WTC11 (cell line): ENCODE measurements at regions not wholly inside any gene's neighbourhood (a gene's known extent, or its start where the extent isn't known, plus 50 kb on each side); places are given as distances from the start of the nearest gene placed in this dataset.

Experiments
- ATAC-seq: fragments of 200-7000 bp; cut with Tn5 transposase; 2 replicates; pipeline ENCODE4 v1.10.0; 2021; ENCODE audit warnings: mild to moderate bottlenecking, moderate library complexity
- CTCF ChIA-PET: fragments of 300-600 bp; sonication (Branson Sonifier 250); formaldehyde crosslinking; loops from one replicate; lab custom pipeline; 2021; ENCODE audit warnings: antibody characterized with exemption; lab: Charles Lee
- POLR2A ChIA-PET: fragments of 350-600 bp; sonication (Branson Sonifier 250); formaldehyde crosslinking; loops from one replicate; lab custom pipeline; 2021; ENCODE audit warnings: antibody characterized with exemption; lab: Charles Lee
- DNase-seq: peaks from one replicate; pipeline ENCODE4 v3.0.0; 2021; ENCODE audit warnings: low spot score
- H3K27ac Mint-ChIP-seq: 2 replicates; pipeline ENCODE4 v1.8.0; 2021; ENCODE audit warnings: mixed read lengths
- H3K27me3 Mint-ChIP-seq: 2 replicates; pipeline ENCODE4 v1.8.0; 2021; ENCODE audit warnings: low read depth, mild to moderate bottlenecking, moderate library complexity, mixed read lengths
- H3K36me3 Mint-ChIP-seq: 2 replicates; pipeline ENCODE4 v1.8.0; 2021; ENCODE audit warnings: mixed read lengths
- H3K4me1 Mint-ChIP-seq: 2 replicates; pipeline ENCODE4 v1.8.0; 2022; ENCODE audit warnings: mixed read lengths
- H3K4me3 Mint-ChIP-seq: 2 replicates; pipeline ENCODE4 v1.8.0; 2021; ENCODE audit warnings: mild to moderate bottlenecking, moderate library complexity, mixed read lengths
- H3K9me3 Mint-ChIP-seq: 2 replicates; pipeline ENCODE4 v1.8.0; 2021; ENCODE audit warnings: mixed read lengths
- ELF4 ChIP-seq: sonication (generic); formaldehyde crosslinking; IDR thresholded peaks from 2 replicates; pipeline ENCODE4 v1.8.1; 2022; ENCODE audit warnings: low read depth, mild to moderate bottlenecking, moderate library complexity, missing genetic modification reagents
- ETV6 ChIP-seq: sonication (generic); formaldehyde crosslinking; IDR thresholded peaks from 2 replicates; pipeline ENCODE4 v1.8.1; 2022; ENCODE audit warnings: mild to moderate bottlenecking, missing genetic modification reagents
- FOXK1 ChIP-seq: sonication (generic); formaldehyde crosslinking; IDR thresholded peaks from 2 replicates; pipeline ENCODE4 v1.8.0; 2022; ENCODE audit warnings: mild to moderate bottlenecking, moderate library complexity, missing genetic modification reagents
- FOXP1 ChIP-seq: sonication (generic); formaldehyde crosslinking; IDR thresholded peaks from 2 replicates; pipeline ENCODE4 v1.8.0; 2022; ENCODE audit warnings: missing genetic modification reagents, mild to moderate bottlenecking, moderate library complexity, borderline replicate concordance
- GRHL2 ChIP-seq: fragments of 250-450 bp; sonication (Bioruptor Pico); IDR thresholded peaks from 2 replicates; pipeline ENCODE4 v1.8.0; 2022; ENCODE audit warnings: mild to moderate bottlenecking, moderate library complexity; ENCODE audit not compliant: insufficient replicate concordance, severe bottlenecking
- KAT7 ChIP-seq: sonication (generic); formaldehyde crosslinking; IDR thresholded peaks from 2 replicates; pipeline ENCODE4 v1.8.1; 2023; ENCODE audit warnings: missing genetic modification reagents, mild to moderate bottlenecking, borderline replicate concordance
- NFATC4 ChIP-seq: fragments of 250-450 bp; sonication (Bioruptor Pico); IDR thresholded peaks from 2 replicates; pipeline ENCODE4 v1.9.0; 2021; ENCODE audit warnings: mild to moderate bottlenecking
- NFE2L1 ChIP-seq: sonication (generic); formaldehyde crosslinking; IDR thresholded peaks from 2 replicates; pipeline ENCODE4 v1.8.1; 2023; ENCODE audit warnings: missing genetic modification reagents
- NFYB ChIP-seq: sonication (generic); formaldehyde crosslinking; conservative IDR thresholded peaks from 2 replicates; pipeline ENCODE4 v1.8.0; 2022; ENCODE audit warnings: low read depth, missing genetic modification reagents
- NR1H2 ChIP-seq: sonication (generic); formaldehyde crosslinking; IDR thresholded peaks from 2 replicates; pipeline ENCODE4 v1.9.0; 2021; ENCODE audit warnings: mild to moderate bottlenecking, moderate library complexity, missing genetic modification reagents
- RORB ChIP-seq: fragments of 250-450 bp; sonication (Bioruptor Pico); IDR thresholded peaks from 2 replicates; pipeline ENCODE4 v1.9.0; 2021; ENCODE audit warnings: mild to moderate bottlenecking
- SP1 ChIP-seq: sonication (generic); formaldehyde crosslinking; conservative IDR thresholded peaks from 2 replicates; pipeline ENCODE4 v1.8.1; 2022; ENCODE audit warnings: missing genetic modification reagents
- TP53 ChIP-seq: sonication (generic); formaldehyde crosslinking; IDR thresholded peaks from 2 replicates; pipeline ENCODE4 v1.8.1; 2023; ENCODE audit warnings: mild to moderate bottlenecking, missing genetic modification reagents
- ZNF396 ChIP-seq: fragments of 250-450 bp; sonication (Bioruptor Pico); IDR thresholded peaks from 2 replicates; pipeline ENCODE4 v1.8.0; 2021; ENCODE audit warnings: mild to moderate bottlenecking, moderate library complexity, borderline replicate concordance
- ZNF671 ChIP-seq: fragments of 250-450 bp; sonication (Bioruptor Pico); IDR thresholded peaks from 2 replicates; pipeline ENCODE4 v1.8.0; 2021; ENCODE audit warnings: mild to moderate bottlenecking
- TF ChIP-seq, protein P1 (sequence below): sonication (generic); formaldehyde crosslinking; IDR thresholded peaks from 2 replicates; pipeline ENCODE4 v1.8.0; 2022; ENCODE audit warnings: missing genetic modification reagents
- TF ChIP-seq, protein P2 (sequence below): sonication (generic); formaldehyde crosslinking; IDR thresholded peaks from 2 replicates; pipeline ENCODE4 v1.8.1; 2023; ENCODE audit warnings: mild to moderate bottlenecking, missing genetic modification reagents
- TF ChIP-seq, protein P3 (sequence below): fragments of 250-450 bp; sonication (Bioruptor Pico); IDR thresholded peaks from 2 replicates; pipeline ENCODE4 v1.9.0; 2021; ENCODE audit warnings: mild to moderate bottlenecking, borderline replicate concordance
- TF ChIP-seq, protein P4 (sequence below): sonication (generic); formaldehyde crosslinking; IDR thresholded peaks from 2 replicates; pipeline ENCODE4 v1.8.0; 2022; ENCODE audit warnings: mild to moderate bottlenecking, missing genetic modification reagents
- TF ChIP-seq, protein P5 (sequence below): sonication (generic); formaldehyde crosslinking; IDR thresholded peaks from 2 replicates; pipeline ENCODE4 v1.8.0; 2023; ENCODE audit warnings: missing genetic modification reagents, mild to moderate bottlenecking, borderline replicate concordance
- TF ChIP-seq, protein P6 (sequence below): sonication (generic); formaldehyde crosslinking; IDR thresholded peaks from 2 replicates; pipeline ENCODE4 v1.8.1; 2022; ENCODE audit warnings: low read depth, missing genetic modification reagents, borderline replicate concordance

DNA sequence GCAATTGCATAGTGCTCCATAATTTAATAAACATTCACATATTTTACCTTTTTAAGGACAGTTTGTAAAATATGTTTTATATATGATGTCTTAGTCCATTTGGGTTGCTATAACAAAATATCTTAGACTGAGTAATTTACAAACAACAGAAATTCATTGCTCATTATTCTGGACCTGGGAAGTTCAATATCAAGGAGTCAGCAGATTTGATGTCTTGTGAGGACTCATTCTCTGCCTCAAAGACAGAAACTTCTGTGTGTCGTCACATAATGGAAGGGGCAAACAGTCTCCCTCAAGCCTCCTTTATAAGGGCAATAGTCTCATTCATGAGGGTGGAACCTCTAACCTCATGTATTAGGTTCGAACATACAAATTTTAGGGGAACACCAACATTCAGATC lies 455.9 kb downstream of the TAF11L14 start:
- no peak for DNase-seq
- TF ChIP-seq NFE2L1 (CRISPR knock-in tag) (no peak), FOXK1 (CRISPR knock-in tag) (no peak), ZNF396 (CRISPR knock-in tag) (no peak), NR1H2 (no peak), RORB (no peak), ETV6 (CRISPR knock-in tag) (no peak), SP1 (CRISPR knock-in tag) (no peak)
- TF ChIP-seq, protein P1, sequence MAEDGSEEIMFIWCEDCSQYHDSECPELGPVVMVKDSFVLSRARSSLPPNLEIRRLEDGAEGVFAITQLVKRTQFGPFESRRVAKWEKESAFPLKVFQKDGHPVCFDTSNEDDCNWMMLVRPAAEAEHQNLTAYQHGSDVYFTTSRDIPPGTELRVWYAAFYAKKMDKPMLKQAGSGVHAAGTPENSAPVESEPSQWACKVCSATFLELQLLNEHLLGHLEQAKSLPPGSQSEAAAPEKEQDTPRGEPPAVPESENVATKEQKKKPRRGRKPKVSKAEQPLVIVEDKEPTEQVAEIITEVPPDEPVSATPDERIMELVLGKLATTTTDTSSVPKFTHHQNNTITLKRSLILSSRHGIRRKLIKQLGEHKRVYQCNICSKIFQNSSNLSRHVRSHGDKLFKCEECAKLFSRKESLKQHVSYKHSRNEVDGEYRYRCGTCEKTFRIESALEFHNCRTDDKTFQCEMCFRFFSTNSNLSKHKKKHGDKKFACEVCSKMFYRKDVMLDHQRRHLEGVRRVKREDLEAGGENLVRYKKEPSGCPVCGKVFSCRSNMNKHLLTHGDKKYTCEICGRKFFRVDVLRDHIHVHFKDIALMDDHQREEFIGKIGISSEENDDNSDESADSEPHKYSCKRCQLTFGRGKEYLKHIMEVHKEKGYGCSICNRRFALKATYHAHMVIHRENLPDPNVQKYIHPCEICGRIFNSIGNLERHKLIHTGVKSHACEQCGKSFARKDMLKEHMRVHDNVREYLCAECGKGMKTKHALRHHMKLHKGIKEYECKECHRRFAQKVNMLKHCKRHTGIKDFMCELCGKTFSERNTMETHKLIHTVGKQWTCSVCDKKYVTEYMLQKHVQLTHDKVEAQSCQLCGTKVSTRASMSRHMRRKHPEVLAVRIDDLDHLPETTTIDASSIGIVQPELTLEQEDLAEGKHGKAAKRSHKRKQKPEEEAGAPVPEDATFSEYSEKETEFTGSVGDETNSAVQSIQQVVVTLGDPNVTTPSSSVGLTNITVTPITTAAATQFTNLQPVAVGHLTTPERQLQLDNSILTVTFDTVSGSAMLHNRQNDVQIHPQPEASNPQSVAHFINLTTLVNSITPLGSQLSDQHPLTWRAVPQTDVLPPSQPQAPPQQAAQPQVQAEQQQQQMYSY (CRISPR knock-in tag): no peak
- no peak overlapping the region for H3K4me3 Mint-ChIP-seq
- H3K27me3 Mint-ChIP-seq: no peaks in the 10 kb centered on the region
- H3K27ac Mint-ChIP-seq: no peak overlapping the region
- no peaks in the 10 kb centered on the region for H3K36me3 Mint-ChIP-seq
- H3K9me3 Mint-ChIP-seq: no peaks in the 10 kb centered on the region
- ChIA-PET POLR2A (no interaction called here), CTCF (no interaction called here)
- no peak for ATAC-seq
- peaks cover 4% of the 10 kb centered on the region; the same call in 1 of the 2 replicates for H3K4me1 Mint-ChIP-seq

DNA sequence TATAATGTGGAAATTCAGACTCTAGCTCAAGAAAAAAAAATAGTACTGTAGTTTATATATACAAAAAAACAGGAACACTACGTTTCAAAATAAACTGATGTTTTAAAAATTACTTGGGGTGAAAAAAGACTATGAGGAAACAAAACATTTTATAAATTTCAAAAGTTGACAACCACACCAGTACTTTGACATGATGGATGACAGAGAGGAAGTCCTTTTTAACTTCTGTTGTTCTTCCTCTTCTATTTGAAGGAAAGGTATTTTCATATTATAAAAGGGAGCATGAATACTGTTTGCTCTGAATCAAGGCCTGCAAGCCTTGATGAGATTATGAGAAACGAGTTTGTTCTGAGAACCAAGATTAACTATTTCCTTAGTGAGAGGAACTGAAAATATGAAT lies 456.9 kb downstream of the TAF11L14 start:
- H3K27ac Mint-ChIP-seq: no peak overlapping the region
- H3K27me3 Mint-ChIP-seq: no peaks in the 10 kb centered on the region
- ChIA-PET CTCF (no interaction called here), POLR2A (no interaction called here)
- H3K9me3 Mint-ChIP-seq: no peaks in the 10 kb centered on the region
- no peak overlapping the region for H3K4me3 Mint-ChIP-seq
- H3K36me3 Mint-ChIP-seq: no peaks in the 10 kb centered on the region
- DNase-seq (no peak), ATAC-seq (no peak)
- peaks cover 4% of the 10 kb centered on the region; the same call in 1 of the 2 replicates for H3K4me1 Mint-ChIP-seq
- TF ChIP-seq, protein P2, sequence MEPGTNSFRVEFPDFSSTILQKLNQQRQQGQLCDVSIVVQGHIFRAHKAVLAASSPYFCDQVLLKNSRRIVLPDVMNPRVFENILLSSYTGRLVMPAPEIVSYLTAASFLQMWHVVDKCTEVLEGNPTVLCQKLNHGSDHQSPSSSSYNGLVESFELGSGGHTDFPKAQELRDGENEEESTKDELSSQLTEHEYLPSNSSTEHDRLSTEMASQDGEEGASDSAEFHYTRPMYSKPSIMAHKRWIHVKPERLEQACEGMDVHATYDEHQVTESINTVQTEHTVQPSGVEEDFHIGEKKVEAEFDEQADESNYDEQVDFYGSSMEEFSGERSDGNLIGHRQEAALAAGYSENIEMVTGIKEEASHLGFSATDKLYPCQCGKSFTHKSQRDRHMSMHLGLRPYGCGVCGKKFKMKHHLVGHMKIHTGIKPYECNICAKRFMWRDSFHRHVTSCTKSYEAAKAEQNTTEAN: no peak
- TF ChIP-seq, protein P3, sequence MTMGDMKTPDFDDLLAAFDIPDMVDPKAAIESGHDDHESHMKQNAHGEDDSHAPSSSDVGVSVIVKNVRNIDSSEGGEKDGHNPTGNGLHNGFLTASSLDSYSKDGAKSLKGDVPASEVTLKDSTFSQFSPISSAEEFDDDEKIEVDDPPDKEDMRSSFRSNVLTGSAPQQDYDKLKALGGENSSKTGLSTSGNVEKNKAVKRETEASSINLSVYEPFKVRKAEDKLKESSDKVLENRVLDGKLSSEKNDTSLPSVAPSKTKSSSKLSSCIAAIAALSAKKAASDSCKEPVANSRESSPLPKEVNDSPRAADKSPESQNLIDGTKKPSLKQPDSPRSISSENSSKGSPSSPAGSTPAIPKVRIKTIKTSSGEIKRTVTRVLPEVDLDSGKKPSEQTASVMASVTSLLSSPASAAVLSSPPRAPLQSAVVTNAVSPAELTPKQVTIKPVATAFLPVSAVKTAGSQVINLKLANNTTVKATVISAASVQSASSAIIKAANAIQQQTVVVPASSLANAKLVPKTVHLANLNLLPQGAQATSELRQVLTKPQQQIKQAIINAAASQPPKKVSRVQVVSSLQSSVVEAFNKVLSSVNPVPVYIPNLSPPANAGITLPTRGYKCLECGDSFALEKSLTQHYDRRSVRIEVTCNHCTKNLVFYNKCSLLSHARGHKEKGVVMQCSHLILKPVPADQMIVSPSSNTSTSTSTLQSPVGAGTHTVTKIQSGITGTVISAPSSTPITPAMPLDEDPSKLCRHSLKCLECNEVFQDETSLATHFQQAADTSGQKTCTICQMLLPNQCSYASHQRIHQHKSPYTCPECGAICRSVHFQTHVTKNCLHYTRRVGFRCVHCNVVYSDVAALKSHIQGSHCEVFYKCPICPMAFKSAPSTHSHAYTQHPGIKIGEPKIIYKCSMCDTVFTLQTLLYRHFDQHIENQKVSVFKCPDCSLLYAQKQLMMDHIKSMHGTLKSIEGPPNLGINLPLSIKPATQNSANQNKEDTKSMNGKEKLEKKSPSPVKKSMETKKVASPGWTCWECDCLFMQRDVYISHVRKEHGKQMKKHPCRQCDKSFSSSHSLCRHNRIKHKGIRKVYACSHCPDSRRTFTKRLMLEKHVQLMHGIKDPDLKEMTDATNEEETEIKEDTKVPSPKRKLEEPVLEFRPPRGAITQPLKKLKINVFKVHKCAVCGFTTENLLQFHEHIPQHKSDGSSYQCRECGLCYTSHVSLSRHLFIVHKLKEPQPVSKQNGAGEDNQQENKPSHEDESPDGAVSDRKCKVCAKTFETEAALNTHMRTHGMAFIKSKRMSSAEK (CRISPR knock-in tag): no peak
- TF ChIP-seq ZNF396 (CRISPR knock-in tag) (no peak), TP53 (no peak), ELF4 (CRISPR knock-in tag) (no peak), NFATC4 (CRISPR knock-in tag) (no peak), NFYB (CRISPR knock-in tag) (no peak), ZNF671 (no peak), KAT7 (CRISPR knock-in tag) (no peak), FOXK1 (CRISPR knock-in tag) (no peak), FOXP1 (CRISPR knock-in tag) (no peak), GRHL2 (CRISPR knock-in tag) (no peak)
- TF ChIP-seq, protein P4, sequence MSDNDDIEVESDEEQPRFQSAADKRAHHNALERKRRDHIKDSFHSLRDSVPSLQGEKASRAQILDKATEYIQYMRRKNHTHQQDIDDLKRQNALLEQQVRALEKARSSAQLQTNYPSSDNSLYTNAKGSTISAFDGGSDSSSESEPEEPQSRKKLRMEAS (CRISPR knock-in tag): no peak
- TF ChIP-seq, protein P5, sequence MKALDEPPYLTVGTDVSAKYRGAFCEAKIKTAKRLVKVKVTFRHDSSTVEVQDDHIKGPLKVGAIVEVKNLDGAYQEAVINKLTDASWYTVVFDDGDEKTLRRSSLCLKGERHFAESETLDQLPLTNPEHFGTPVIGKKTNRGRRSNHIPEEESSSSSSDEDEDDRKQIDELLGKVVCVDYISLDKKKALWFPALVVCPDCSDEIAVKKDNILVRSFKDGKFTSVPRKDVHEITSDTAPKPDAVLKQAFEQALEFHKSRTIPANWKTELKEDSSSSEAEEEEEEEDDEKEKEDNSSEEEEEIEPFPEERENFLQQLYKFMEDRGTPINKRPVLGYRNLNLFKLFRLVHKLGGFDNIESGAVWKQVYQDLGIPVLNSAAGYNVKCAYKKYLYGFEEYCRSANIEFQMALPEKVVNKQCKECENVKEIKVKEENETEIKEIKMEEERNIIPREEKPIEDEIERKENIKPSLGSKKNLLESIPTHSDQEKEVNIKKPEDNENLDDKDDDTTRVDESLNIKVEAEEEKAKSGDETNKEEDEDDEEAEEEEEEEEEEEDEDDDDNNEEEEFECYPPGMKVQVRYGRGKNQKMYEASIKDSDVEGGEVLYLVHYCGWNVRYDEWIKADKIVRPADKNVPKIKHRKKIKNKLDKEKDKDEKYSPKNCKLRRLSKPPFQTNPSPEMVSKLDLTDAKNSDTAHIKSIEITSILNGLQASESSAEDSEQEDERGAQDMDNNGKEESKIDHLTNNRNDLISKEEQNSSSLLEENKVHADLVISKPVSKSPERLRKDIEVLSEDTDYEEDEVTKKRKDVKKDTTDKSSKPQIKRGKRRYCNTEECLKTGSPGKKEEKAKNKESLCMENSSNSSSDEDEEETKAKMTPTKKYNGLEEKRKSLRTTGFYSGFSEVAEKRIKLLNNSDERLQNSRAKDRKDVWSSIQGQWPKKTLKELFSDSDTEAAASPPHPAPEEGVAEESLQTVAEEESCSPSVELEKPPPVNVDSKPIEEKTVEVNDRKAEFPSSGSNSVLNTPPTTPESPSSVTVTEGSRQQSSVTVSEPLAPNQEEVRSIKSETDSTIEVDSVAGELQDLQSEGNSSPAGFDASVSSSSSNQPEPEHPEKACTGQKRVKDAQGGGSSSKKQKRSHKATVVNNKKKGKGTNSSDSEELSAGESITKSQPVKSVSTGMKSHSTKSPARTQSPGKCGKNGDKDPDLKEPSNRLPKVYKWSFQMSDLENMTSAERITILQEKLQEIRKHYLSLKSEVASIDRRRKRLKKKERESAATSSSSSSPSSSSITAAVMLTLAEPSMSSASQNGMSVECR: no peak
- TF ChIP-seq, protein P6, sequence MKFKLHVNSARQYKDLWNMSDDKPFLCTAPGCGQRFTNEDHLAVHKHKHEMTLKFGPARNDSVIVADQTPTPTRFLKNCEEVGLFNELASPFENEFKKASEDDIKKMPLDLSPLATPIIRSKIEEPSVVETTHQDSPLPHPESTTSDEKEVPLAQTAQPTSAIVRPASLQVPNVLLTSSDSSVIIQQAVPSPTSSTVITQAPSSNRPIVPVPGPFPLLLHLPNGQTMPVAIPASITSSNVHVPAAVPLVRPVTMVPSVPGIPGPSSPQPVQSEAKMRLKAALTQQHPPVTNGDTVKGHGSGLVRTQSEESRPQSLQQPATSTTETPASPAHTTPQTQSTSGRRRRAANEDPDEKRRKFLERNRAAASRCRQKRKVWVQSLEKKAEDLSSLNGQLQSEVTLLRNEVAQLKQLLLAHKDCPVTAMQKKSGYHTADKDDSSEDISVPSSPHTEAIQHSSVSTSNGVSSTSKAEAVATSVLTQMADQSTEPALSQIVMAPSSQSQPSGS: no peak
